ENCODE measurements at regions not wholly inside any gene's neighbourhood (a gene's known extent, or its start where the extent isn't known, plus 50 kb on each side); places are given as distances from the start of the nearest gene placed in this dataset.

- no peak for TF ChIP-seq CTCF (IDR thresholded peaks at IDR 0.05)
- H3K27ac ChIP-seq = no peak overlapping the region
- H3K27me3 ChIP-seq = peaks cover 0 to 19% of the 10 kb centered on the region in 2 donors
- H3K9me3 ChIP-seq = no peaks in the 10 kb centered on the region
- DNase-seq = no peak
- H3K4me1 ChIP-seq = no peaks in the 10 kb centered on the region
- no peak overlapping the region for H3K4me3 ChIP-seq
- no peaks in the 10 kb centered on the region for H3K36me3 ChIP-seq
- intact Hi-C loops (cut with DNase I; ENCODE audit: low total_unique reads) = no loop called here
Observed at GRCh38 chr10:133000648-133001047, 58.3 kb upstream of the CFAP46 start.

GRCh38 chr10:132997517-132998265 is 55.3 kb upstream of the CFAP46 start:
- TF ChIP-seq CTCF (IDR thresholded peaks at IDR 0.05) = no peak
- intact Hi-C loops (cut with DNase I; ENCODE audit: low total_unique reads) = no loop called here
- H3K27me3 ChIP-seq = peaks cover 0 to 28% of the 10 kb centered on the region in 2 donors
- no peaks in the 10 kb centered on the region for H3K36me3 ChIP-seq
- peaks cover 0 to 6% (median 0%) of the 10 kb centered on the region in 4 donors for H3K4me1 ChIP-seq
- H3K9me3 ChIP-seq = no peaks in the 10 kb centered on the region
- no peak for DNase-seq
- no peak overlapping the region for H3K27ac ChIP-seq
- H3K4me3 ChIP-seq = no peak overlapping the region

GRCh38 chr10:132996603-132997343 is 54.4 kb upstream of the CFAP46 start:
- no peaks in the 10 kb centered on the region for H3K9me3 ChIP-seq
- TF ChIP-seq CTCF (IDR thresholded peaks at IDR 0.05) = no peak
- H3K4me3 ChIP-seq = no peak overlapping the region
- no peak overlapping the region for H3K27ac ChIP-seq
- H3K36me3 ChIP-seq = no peaks in the 10 kb centered on the region
- intact Hi-C loops (cut with DNase I; ENCODE audit: low total_unique reads) = no loop called here
- no peak for DNase-seq
- H3K27me3 ChIP-seq = peaks cover 0 to 34% of the 10 kb centered on the region in 2 donors
- H3K4me1 ChIP-seq = peaks cover 0 to 6% (median 0%) of the 10 kb centered on the region in 4 donors

GRCh38 chr10:132995909-132996602 is 53.7 kb upstream of the CFAP46 start:
- intact Hi-C loops (cut with DNase I; ENCODE audit: low total_unique reads) = no loop called here
- no peak for TF ChIP-seq CTCF (IDR thresholded peaks at IDR 0.05)
- DNase-seq = no peak
- H3K36me3 ChIP-seq = no peaks in the 10 kb centered on the region
- no peaks in the 10 kb centered on the region for H3K9me3 ChIP-seq
- peaks cover 0 to 6% (median 0%) of the 10 kb centered on the region in 4 donors for H3K4me1 ChIP-seq
- H3K27me3 ChIP-seq = peaks cover 0 to 35% of the 10 kb centered on the region in 2 donors
- H3K27ac ChIP-seq = no peak overlapping the region
- H3K4me3 ChIP-seq = no peak overlapping the region

GRCh38 chr10:132994811-132995210 is 52.4 kb upstream of the CFAP46 start:
- no peaks in the 10 kb centered on the region for H3K9me3 ChIP-seq
- TF ChIP-seq CTCF (IDR thresholded peaks at IDR 0.05) = no peak
- intact Hi-C loops (cut with DNase I; ENCODE audit: low total_unique reads) = no loop called here
- peak overlapping the region; percentile 40 to 50 for H3K4me3 ChIP-seq
- H3K27me3 ChIP-seq = peaks cover 0 to 31% of the 10 kb centered on the region in 2 donors
- H3K4me1 ChIP-seq = peaks cover 0 to 6% (median 0%) of the 10 kb centered on the region in 4 donors
- H3K36me3 ChIP-seq = no peaks in the 10 kb centered on the region
- DNase-seq = no peak
- no peak overlapping the region for H3K27ac ChIP-seq

Measured in tibial artery (tissue), 4 donors.